ENCODE measurements at regions not wholly inside any gene's neighbourhood (a gene's known extent, or its start where the extent isn't known, plus 50 kb on each side); places are given as distances from the start of the nearest gene placed in this dataset.

GRCh38 chr9:18379073-18379811, 94.7 kb upstream of the ADAMTSL1 start:
- TF ChIP-seq CTCF (IDR thresholded peaks at IDR 0.05; ENCODE audit: low read depth, low read length) (no peak), EZH2phosphoT487 (IDR thresholded peaks at IDR 0.05; ENCODE audit: low read depth) (no peak)
